ENCODE measurements at regions not wholly inside any gene's neighbourhood (a gene's known extent, or its start where the extent isn't known, plus 50 kb on each side); places are given as distances from the start of the nearest gene placed in this dataset.

- Mint-ChIP-seq H3K9me3 (no peaks in the 10 kb centered on the region), H3K4me1 (no peaks in the 10 kb centered on the region), H3K36me3 (ENCODE audit: low read depth) (no peaks in the 10 kb centered on the region), H3K4me3 (no peak overlapping the region), H3K27me3 (no peaks in the 10 kb centered on the region), H3K27ac (no peak overlapping the region)
- no peak for DNase-seq
- intact Hi-C loops (cut with micrococcal nuclease): no loop called here
Observed at GRCh38 chr5:7955476-7955875, 86.5 kb downstream of the MTRR start.

GRCh38 chr5:7957329-7957728 is 88.4 kb downstream of the MTRR start:
- Mint-ChIP-seq H3K4me1 (no peaks in the 10 kb centered on the region), H3K27me3 (no peaks in the 10 kb centered on the region)
- intact Hi-C loops (cut with micrococcal nuclease): no loop called here

DNA sequence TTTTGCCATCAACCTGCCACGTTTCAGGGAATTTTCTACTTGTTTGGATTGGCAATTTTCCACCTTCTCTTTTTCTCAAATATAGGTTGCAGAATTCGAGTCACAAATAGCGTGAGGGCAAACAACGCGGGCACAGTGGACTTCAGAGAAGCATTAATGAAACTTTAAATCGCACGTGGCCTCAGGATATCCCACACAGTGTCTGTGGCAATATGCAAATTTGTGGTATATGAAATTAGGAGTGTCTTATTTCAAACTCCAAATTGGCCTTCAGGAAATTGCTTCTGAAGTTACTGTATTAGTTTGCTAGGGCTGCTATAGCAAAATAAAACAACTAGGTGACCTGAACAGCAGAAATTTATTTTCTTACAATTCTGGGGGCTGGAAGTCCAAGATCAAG is 91.2 kb downstream of the MTRR start:
- no peak for DNase-seq
- no peaks in the 10 kb centered on the region for H3K36me3 Mint-ChIP-seq (ENCODE audit: low read depth)
- no peak overlapping the region for H3K4me3 Mint-ChIP-seq
- H3K27ac Mint-ChIP-seq: no peak overlapping the region
- no peaks in the 10 kb centered on the region for H3K9me3 Mint-ChIP-seq
- no peaks in the 10 kb centered on the region for H3K4me1 Mint-ChIP-seq
- intact Hi-C loops (cut with micrococcal nuclease): no loop called here
- H3K27me3 Mint-ChIP-seq: no peaks in the 10 kb centered on the region

More at GRCh38 chr5:7957329-7957728, 88.4 kb downstream of the MTRR start:
- no peak for DNase-seq
- H3K36me3 Mint-ChIP-seq (ENCODE audit: low read depth): no peaks in the 10 kb centered on the region
- no peak overlapping the region for H3K4me3 Mint-ChIP-seq
- H3K9me3 Mint-ChIP-seq: no peaks in the 10 kb centered on the region
- no peak overlapping the region for H3K27ac Mint-ChIP-seq

GRCh38 chr5:7961540-7961939 is 92.6 kb downstream of the MTRR start:
- DNase-seq: no peak
- H3K4me1 Mint-ChIP-seq: no peaks in the 10 kb centered on the region
- H3K27ac Mint-ChIP-seq: no peak overlapping the region
- H3K27me3 Mint-ChIP-seq: no peaks in the 10 kb centered on the region
- no peaks in the 10 kb centered on the region for H3K9me3 Mint-ChIP-seq
- intact Hi-C loops (cut with micrococcal nuclease): no loop called here
- H3K4me3 Mint-ChIP-seq: no peak overlapping the region
- no peaks in the 10 kb centered on the region for H3K36me3 Mint-ChIP-seq (ENCODE audit: low read depth)

- DNase-seq: no peak
- H3K4me1 Mint-ChIP-seq: no peaks in the 10 kb centered on the region
- H3K36me3 Mint-ChIP-seq (ENCODE audit: low read depth): no peaks in the 10 kb centered on the region
- no peak overlapping the region for H3K27ac Mint-ChIP-seq
- intact Hi-C loops (cut with micrococcal nuclease): no loop called here
- H3K4me3 Mint-ChIP-seq: no peak overlapping the region
- no peaks in the 10 kb centered on the region for H3K27me3 Mint-ChIP-seq
- H3K9me3 Mint-ChIP-seq: no peaks in the 10 kb centered on the region
Observed at GRCh38 chr5:7970816-7971215, 101.9 kb downstream of the MTRR start.

DNA sequence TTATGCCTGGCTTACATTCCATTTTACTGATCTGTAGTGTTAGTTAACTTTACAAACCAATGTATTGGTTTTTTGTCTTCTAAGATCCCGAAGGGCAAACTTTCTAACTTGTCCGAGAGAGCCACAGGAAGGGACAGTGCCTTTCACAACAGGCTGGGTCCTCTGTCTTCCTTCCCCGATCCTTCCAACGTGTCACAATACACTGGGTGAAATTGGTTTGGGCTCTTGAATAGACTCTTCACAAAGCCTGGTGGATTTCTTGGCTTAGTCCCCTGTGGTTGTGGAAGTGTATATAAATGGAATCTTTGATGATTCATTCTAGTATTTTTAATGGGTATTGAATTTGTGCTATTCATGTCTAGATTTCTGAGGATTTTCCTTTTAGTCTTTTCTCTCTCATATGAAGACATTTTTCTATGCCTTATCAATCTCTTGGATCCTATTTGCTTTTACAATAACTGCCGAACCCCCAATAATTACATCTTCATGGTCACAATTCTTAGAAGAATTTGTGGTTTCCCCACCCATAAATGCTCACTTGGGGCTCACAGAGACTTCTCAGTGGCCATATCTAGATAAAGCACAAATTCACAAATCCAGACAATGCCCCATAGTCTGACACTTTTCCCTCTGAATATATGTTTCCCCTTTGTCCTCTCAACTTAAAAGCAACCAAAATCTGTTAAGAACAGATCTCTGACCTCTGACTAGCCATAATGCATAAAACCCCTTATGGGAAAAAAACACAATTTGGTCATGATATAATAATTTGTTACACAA is 107.7 kb downstream of the MTRR start:
- no peak for DNase-seq
- Mint-ChIP-seq H3K4me3 (no peak overlapping the region), H3K4me1 (no peaks in the 10 kb centered on the region), H3K36me3 (ENCODE audit: low read depth) (no peaks in the 10 kb centered on the region), H3K27ac (no peak overlapping the region), H3K9me3 (no peaks in the 10 kb centered on the region), H3K27me3 (no peaks in the 10 kb centered on the region)
- intact Hi-C loops (cut with micrococcal nuclease): no loop called here

DNA sequence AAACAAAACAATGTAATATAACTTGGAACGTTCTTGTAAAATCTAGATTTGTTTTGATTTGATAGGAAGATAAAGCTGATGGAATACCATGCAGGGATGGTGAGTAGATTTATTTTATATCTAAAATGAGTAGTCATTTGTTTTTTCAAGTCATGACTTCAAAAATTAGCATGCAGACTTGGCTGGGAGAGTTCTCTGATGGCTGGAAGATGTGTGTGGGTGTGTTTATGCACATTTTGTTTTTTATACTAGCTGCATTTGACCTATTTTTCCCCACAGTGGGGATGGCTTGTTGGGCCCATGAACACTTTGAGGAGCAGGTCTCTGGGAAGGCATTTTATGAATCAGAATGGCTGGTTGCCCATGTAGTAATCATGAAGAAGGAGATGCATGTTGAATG is 109.2 kb downstream of the MTRR start:
- H3K4me1 Mint-ChIP-seq: no peaks in the 10 kb centered on the region
- DNase-seq: no peak
- intact Hi-C loops (cut with micrococcal nuclease): no loop called here
- no peaks in the 10 kb centered on the region for H3K36me3 Mint-ChIP-seq (ENCODE audit: low read depth)
- H3K4me3 Mint-ChIP-seq: no peak overlapping the region
- H3K27ac Mint-ChIP-seq: no peak overlapping the region
- no peaks in the 10 kb centered on the region for H3K27me3 Mint-ChIP-seq
- no peaks in the 10 kb centered on the region for H3K9me3 Mint-ChIP-seq

DNA sequence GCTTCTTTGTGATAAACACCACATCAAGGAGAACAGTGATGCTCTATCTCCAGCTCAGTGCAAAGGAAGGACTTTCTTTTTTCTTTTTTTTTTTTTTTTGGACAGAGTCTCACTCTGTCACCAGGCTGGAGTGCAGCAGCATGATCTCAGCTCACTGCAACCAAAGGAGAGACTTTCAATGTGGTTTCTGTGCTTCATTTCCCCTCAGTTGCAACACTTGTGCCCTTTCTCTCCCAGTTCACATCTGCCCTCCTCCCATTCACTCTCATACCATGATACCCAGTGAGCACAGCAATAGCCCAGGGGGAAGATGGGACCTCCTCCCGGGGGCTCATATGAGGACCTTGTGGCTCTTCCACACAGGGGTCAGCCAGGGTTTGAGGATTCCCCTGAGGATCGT is 110.0 kb downstream of the MTRR start:
- Mint-ChIP-seq H3K36me3 (ENCODE audit: low read depth) (no peaks in the 10 kb centered on the region), H3K27me3 (no peaks in the 10 kb centered on the region), H3K4me3 (no peak overlapping the region), H3K9me3 (no peaks in the 10 kb centered on the region), H3K4me1 (no peaks in the 10 kb centered on the region), H3K27ac (no peak overlapping the region)
- intact Hi-C loops (cut with micrococcal nuclease): no loop called here
- DNase-seq: no peak

DNA sequence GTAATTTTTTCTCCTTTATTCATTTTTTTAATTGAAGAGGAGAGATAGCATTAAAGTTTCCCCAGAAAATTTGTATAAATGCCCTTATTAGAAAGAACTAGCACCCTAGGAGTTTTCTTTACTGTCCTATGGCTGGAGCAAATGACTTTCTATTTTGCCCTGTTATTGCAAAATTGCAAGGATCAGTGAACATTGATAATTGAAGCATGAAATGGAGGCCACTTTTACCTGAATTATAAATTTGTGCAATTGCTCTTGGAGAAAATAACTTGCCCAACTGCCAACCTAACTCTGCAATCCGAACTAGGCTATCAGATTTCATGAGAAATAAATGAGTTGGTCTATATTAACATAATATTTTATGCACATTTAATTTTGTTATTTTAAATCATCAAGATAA is 111.9 kb downstream of the MTRR start:
- Mint-ChIP-seq H3K4me3 (no peak overlapping the region), H3K4me1 (no peaks in the 10 kb centered on the region), H3K9me3 (peaks cover 3% of the 10 kb centered on the region), H3K36me3 (ENCODE audit: low read depth) (no peaks in the 10 kb centered on the region), H3K27ac (no peak overlapping the region), H3K27me3 (no peaks in the 10 kb centered on the region)
- intact Hi-C loops (cut with micrococcal nuclease): no loop called here
- DNase-seq: no peak

- Mint-ChIP-seq H3K27ac (no peak overlapping the region), H3K4me1 (no peaks in the 10 kb centered on the region), H3K27me3 (no peaks in the 10 kb centered on the region), H3K4me3 (no peak overlapping the region), H3K9me3 (peaks cover 3% of the 10 kb centered on the region), H3K36me3 (ENCODE audit: low read depth) (no peaks in the 10 kb centered on the region)
- DNase-seq: no peak
- intact Hi-C loops (cut with micrococcal nuclease): no loop called here
Observed at GRCh38 chr5:7983433-7983832, 114.5 kb downstream of the MTRR start.

DNA sequence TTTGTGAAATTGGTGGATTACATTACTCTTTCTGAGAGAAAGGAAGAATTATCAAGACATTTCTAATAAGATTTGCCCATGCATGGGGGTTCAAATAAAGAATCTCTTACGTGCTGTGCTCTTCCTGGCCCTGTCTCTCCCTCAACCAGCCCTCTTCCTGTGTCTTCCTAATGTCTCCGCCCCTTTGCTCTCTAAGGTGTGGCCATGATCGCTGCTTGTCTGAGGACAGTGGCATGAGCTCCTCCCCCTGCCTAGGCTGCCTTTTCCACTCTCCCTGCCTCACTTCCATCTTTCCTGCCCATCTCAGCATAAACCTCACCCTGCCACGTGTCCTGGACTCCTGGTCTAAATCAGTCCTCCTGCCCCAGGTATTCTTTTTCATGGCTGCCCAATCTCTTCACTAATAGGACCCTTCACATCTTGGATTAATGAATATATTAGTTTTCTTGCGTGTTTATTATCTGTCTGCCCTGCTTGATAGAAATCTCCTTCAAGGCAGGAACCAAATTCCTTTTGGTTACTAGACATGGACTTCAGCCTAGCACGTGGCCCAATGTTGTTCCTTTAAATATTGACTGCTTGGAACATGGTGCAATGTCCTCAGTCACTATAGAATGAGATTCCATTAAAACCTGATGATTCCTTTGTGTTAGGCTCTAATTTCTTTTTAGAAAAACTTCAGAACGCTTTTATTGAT is 122.3 kb downstream of the MTRR start:
- no peaks in the 10 kb centered on the region for H3K4me1 Mint-ChIP-seq
- H3K36me3 Mint-ChIP-seq (ENCODE audit: low read depth): no peaks in the 10 kb centered on the region
- no peak for DNase-seq
- H3K4me3 Mint-ChIP-seq: no peak overlapping the region
- no peaks in the 10 kb centered on the region for H3K27me3 Mint-ChIP-seq
- H3K27ac Mint-ChIP-seq: no peak overlapping the region
- H3K9me3 Mint-ChIP-seq: no peaks in the 10 kb centered on the region
- intact Hi-C loops (cut with micrococcal nuclease): no loop called here

DNA sequence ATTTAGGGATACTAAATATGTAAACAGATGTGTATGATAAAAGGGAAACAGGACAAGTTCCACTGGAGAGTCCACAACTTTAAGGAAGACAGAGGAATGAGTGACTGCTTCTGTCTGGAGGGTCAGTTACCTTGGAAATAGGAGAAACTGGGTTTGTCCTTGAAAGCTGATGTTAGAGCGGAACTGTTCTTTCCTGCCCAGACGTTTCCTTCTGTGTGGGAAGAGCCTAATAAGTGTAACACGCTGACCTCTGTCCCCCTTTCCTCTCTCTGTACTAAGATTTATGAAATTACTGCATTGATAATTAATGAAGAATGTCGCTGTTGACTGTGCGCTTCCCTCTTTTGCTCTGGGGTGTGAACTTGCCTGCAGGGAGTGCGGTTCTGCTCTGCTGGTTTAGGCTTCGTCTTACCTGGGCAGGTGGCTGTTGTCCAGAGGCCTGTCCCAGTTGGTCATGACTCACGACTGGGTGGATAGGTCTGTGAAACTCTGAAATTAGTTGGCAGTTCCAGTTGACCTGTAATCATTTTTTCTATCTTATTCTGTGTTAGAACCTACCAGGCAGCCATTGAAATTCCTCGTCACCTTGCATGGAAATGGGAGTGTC is 126.8 kb downstream of the MTRR start:
- H3K4me1 Mint-ChIP-seq: no peaks in the 10 kb centered on the region
- no peaks in the 10 kb centered on the region for H3K27me3 Mint-ChIP-seq
- DNase-seq: no peak
- no peak overlapping the region for H3K4me3 Mint-ChIP-seq
- no peaks in the 10 kb centered on the region for H3K36me3 Mint-ChIP-seq (ENCODE audit: low read depth)
- intact Hi-C loops (cut with micrococcal nuclease): no loop called here
- no peak overlapping the region for H3K27ac Mint-ChIP-seq
- H3K9me3 Mint-ChIP-seq: no peaks in the 10 kb centered on the region

DNA sequence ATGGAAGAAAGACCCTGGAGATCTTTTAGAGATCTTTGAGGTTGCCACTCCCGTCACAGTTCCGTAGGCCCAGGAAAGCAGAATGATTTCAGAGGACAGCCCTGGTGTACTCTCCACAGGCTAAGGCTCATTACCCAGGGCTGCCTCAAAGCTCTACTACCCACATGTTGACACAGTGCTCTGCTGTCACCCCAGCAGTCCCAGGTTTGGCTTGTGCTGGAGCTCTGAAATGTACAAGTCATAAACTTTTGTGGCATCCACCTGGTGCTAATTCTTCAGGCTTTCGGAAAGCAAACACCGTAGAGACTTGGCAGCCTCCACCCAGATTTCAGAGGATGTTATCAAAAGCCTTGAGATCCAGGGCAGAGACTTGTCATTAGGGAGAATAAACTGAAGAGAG is 136.5 kb downstream of the MTRR start:
- Mint-ChIP-seq H3K27me3 (no peaks in the 10 kb centered on the region), H3K4me3 (no peak overlapping the region), H3K9me3 (no peaks in the 10 kb centered on the region), H3K4me1 (no peaks in the 10 kb centered on the region), H3K27ac (no peak overlapping the region), H3K36me3 (ENCODE audit: low read depth) (no peaks in the 10 kb centered on the region)
- no peak for DNase-seq
- intact Hi-C loops (cut with micrococcal nuclease): no loop called here

DNA sequence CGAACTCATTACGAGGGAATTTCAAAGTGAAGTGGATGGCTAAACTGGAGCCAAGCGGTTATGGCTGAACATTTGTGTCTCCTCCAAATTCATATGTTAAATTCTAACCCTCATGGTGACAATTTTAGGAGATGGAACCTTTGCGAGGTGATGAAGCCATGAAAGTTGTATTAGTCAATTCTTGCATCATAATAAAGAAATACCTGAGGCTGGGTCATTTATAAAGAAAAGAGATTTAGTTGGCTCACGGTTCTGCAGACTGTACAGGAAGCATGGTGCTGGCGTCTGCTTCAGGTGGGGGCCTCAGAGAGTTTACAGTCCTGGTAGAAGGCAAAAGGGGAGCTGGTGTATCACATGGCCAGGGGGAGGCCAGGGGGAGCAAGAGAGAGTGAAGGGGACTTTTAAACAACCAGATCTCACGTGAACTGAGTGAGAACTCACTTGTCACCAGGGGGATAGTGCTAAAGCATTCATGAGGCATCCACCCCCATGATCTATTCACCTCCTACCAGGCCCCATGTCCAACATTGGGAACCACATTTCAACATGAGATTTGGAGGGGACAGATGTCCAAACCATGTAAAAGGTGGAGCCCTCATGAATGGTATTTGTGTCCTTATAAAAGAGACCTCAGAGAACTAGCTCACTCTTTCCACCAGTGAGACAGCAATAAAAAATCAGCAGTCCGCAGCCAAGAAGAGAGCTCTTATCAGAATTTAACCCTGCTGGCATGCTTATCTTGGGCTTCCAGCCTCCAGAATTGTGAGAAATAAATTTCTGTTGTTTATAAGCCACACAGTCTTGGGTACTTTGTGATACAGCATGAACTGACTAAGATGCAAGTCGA is 143.4 kb downstream of the MTRR start:
- intact Hi-C loops (cut with micrococcal nuclease): no loop called here
- DNase-seq: no peak
- H3K4me3 Mint-ChIP-seq: no peak overlapping the region
- H3K27ac Mint-ChIP-seq: no peak overlapping the region
- H3K4me1 Mint-ChIP-seq: no peaks in the 10 kb centered on the region
- no peaks in the 10 kb centered on the region for H3K36me3 Mint-ChIP-seq (ENCODE audit: low read depth)
- no peaks in the 10 kb centered on the region for H3K9me3 Mint-ChIP-seq
- H3K27me3 Mint-ChIP-seq: no peaks in the 10 kb centered on the region
